ENCODE measurements at regions not wholly inside any gene's neighbourhood (a gene's known extent, or its start where the extent isn't known, plus 50 kb on each side); places are given as distances from the start of the nearest gene placed in this dataset.

DNA sequence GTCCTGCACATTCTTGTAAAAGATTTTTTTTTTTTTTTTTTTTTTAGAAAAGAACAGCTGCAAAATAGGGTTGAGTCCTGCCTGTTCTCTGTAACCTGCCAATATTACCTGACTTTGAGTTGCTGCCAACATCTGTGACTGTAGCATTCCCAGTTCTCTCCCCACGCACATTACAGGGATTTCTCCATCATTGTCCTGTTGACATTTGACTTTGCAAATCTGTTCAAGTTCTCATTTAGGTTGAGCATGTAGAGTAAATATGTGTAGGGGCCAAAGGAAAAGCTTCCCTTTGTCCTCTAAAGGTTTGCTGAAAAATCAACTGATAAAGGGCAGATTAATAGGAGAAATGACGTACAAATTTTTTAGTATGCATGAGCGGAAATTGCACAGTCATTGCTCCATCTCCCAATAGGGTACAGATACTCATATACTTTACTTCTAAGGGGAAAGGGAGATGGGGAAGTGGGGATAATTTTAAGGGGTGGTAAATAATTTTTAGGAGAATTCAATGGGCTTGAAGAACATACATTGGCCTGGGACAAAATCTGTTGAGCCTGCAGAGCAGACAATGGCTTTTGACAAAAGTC is 385.5 kb downstream of the PIK3C3 start:
- intact Hi-C loops (cut with micrococcal nuclease): no loop called here
- BruUV-seq (replicated peaks): no TSS peak
- Histone ChIP-seq H3K4me3 (replicated peaks in 1 of 3; ENCODE audit: insufficient read depth in 1 of 3, low read depth in 1 of 3, low read length in 3 of 3) (no peak overlapping the region), H3K4me1 (ENCODE audit: control insufficient read depth, extremely low read depth, insufficient read depth, low read length) (no peaks in the 10 kb centered on the region), H2AFZ (ENCODE audit: low read depth, low read length) (no peak overlapping the region), H3K9ac (replicated peaks; ENCODE audit: extremely low read depth, insufficient read depth, low read length) (no peak overlapping the region), H3K9me1 (replicated peaks; ENCODE audit: control insufficient read depth, extremely low read depth, insufficient read depth, low read length) (no peaks in the 10 kb centered on the region), H3K36me3 (ENCODE audit: control insufficient read depth in 2 of 2, extremely low read depth in 1 of 2, insufficient read depth in 2 of 2, low read length in 2 of 2) (no peaks in the 10 kb centered on the region), H3K27me3 (ENCODE audit: control insufficient read depth in 2 of 2, insufficient read depth in 2 of 2, low read length in 2 of 2) (no peaks in the 10 kb centered on the region), H3K9me3 (replicated peaks; ENCODE audit: control insufficient read depth, insufficient read depth, low read length) (peaks cover 1% of the 10 kb centered on the region), H3K27ac (ENCODE audit: insufficient read depth, low read depth, low read length) (no peak overlapping the region), H3K79me2 (ENCODE audit: control insufficient read depth, insufficient read depth, low read length) (no peaks in the 10 kb centered on the region), H4K20me1 (replicated peaks; ENCODE audit: control insufficient read depth, extremely low read depth, insufficient read depth, low read length) (no peaks in the 10 kb centered on the region), H3K4me2 (ENCODE audit: insufficient read depth, low read length) (no peak overlapping the region)
- ChIA-PET POLR2A (no interaction called here), CTCF (no interaction called here)
- TF ChIP-seq, protein P1, sequence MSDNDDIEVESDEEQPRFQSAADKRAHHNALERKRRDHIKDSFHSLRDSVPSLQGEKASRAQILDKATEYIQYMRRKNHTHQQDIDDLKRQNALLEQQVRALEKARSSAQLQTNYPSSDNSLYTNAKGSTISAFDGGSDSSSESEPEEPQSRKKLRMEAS (IDR thresholded peaks at IDR 0.05; ENCODE audit: insufficient read depth, insufficient read length): no peak
- TF ChIP-seq MYC (IDR thresholded peaks at IDR 0.05; ENCODE audit: low read depth, low read length) (no peak), POLR2A (IDR thresholded peaks at IDR 0.05; ENCODE audit: low read depth, low read length) (no peak), POLR2AphosphoS5 (IDR thresholded peaks at IDR 0.05; ENCODE audit: insufficient read depth, low read depth, low read length) (no peak), EZH2 (IDR thresholded peaks at IDR 0.05; ENCODE audit: borderline replicate concordance, low read depth, low read length, severe bottlenecking) (no peak), JUN (IDR thresholded peaks at IDR 0.05; ENCODE audit: borderline replicate concordance, insufficient read depth, insufficient read length, low read depth) (no peak), GATA2 (IDR thresholded peaks at IDR 0.05; ENCODE audit: insufficient read depth, insufficient read length, low read depth, low read length) (no peak), FOS (IDR thresholded peaks at IDR 0.05; ENCODE audit: borderline replicate concordance, insufficient read depth, low read length) (no peak)
- TF ChIP-seq, protein P2, sequence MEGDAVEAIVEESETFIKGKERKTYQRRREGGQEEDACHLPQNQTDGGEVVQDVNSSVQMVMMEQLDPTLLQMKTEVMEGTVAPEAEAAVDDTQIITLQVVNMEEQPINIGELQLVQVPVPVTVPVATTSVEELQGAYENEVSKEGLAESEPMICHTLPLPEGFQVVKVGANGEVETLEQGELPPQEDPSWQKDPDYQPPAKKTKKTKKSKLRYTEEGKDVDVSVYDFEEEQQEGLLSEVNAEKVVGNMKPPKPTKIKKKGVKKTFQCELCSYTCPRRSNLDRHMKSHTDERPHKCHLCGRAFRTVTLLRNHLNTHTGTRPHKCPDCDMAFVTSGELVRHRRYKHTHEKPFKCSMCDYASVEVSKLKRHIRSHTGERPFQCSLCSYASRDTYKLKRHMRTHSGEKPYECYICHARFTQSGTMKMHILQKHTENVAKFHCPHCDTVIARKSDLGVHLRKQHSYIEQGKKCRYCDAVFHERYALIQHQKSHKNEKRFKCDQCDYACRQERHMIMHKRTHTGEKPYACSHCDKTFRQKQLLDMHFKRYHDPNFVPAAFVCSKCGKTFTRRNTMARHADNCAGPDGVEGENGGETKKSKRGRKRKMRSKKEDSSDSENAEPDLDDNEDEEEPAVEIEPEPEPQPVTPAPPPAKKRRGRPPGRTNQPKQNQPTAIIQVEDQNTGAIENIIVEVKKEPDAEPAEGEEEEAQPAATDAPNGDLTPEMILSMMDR (IDR thresholded peaks at IDR 0.05; ENCODE audit: extremely low read depth in 1 of 2, insufficient read depth in 1 of 2, low read depth in 1 of 2, low read length in 2 of 2): no peak
- DNase-seq (ENCODE audit: low read depth, low spot score): no peak
- dilution Hi-C loops (cut with MboI; ENCODE audit: extremely low pct_ligation_motif_present, low sequenced_read_pairs): no loop called here
- no peak for FAIRE-seq

Measured in endothelial cell of umbilical vein (primary cell).